ENCODE measurements at regions not wholly inside any gene's neighbourhood (a gene's known extent, or its start where the extent isn't known, plus 50 kb on each side); places are given as distances from the start of the nearest gene placed in this dataset.

- in situ Hi-C loops (cut with HindIII; ENCODE audit: low pct_unique_long_range_greater_than_20kb, low sequenced_read_pairs), result no loop called here
- ChIA-PET CTCF (no interaction called here), POLR2A (no interaction called here)
- TF ChIP-seq POLR2AphosphoS5 (IDR thresholded peaks at IDR 0.05; ENCODE audit: low read depth, low read length), result no peak
- TF ChIP-seq CTCF (IDR thresholded peaks at IDR 0.05), result no peak
- no peak for TF ChIP-seq SIN3A (IDR thresholded peaks at IDR 0.05; ENCODE audit: borderline replicate concordance, insufficient read depth, low read depth, low read length)
- TF ChIP-seq TCF7L2 (IDR thresholded peaks at IDR 0.05; ENCODE audit: low read depth, low read length), result no peak
- TF ChIP-seq REST (IDR thresholded peaks at IDR 0.05; ENCODE audit: insufficient read depth in 1 of 2, low read depth in 2 of 2, low read length in 1 of 2), result no peak
- no TSS peak for BruUV-seq (replicated peaks)
- no peak for ATAC-seq
- no peaks in the 10 kb centered on the region for H3K36me3 ChIP-seq (ENCODE audit: control insufficient read depth, insufficient read depth, low read length)
- no peaks in the 10 kb centered on the region for H3K9me3 ChIP-seq (ENCODE audit: control insufficient read depth, insufficient read depth, low read depth, low read length)
- intact Hi-C loops (cut with micrococcal nuclease; ENCODE audit: unreplicated experiment), result no loop called here
- no peak overlapping the region for H3K27ac ChIP-seq (ENCODE audit: low read length)
- no peak overlapping the region for H3K4me3 ChIP-seq (ENCODE audit: low read depth in 2 of 2, low read length in 2 of 2)
- DNase-seq (ENCODE audit: low read depth, low spot score), result no peak
- no peaks in the 10 kb centered on the region for H3K27me3 ChIP-seq (ENCODE audit: control insufficient read depth, insufficient read depth, low read length)
- no peaks in the 10 kb centered on the region for H3K4me1 ChIP-seq (ENCODE audit: control insufficient read depth, insufficient read depth, low read length)
These were observed 245.4 kb downstream of the NAF1 start for GRCh38 chr4:162921178-162921785.

GRCh38 chr4:162920649-162921048 is 246.0 kb downstream of the NAF1 start:
- no peak for TF ChIP-seq SIN3A (IDR thresholded peaks at IDR 0.05; ENCODE audit: borderline replicate concordance, insufficient read depth, low read depth, low read length)
- TF ChIP-seq POLR2AphosphoS5 (IDR thresholded peaks at IDR 0.05; ENCODE audit: low read depth, low read length), result no peak
- TF ChIP-seq REST (IDR thresholded peaks at IDR 0.05; ENCODE audit: insufficient read depth in 1 of 2, low read depth in 2 of 2, low read length in 1 of 2), result no peak
- TF ChIP-seq CTCF (IDR thresholded peaks at IDR 0.05), result no peak
- TF ChIP-seq TCF7L2 (IDR thresholded peaks at IDR 0.05; ENCODE audit: low read depth, low read length), result no peak
- no peaks in the 10 kb centered on the region for H3K4me1 ChIP-seq (ENCODE audit: control insufficient read depth, insufficient read depth, low read length)
- H3K36me3 ChIP-seq (ENCODE audit: control insufficient read depth, insufficient read depth, low read length), result no peaks in the 10 kb centered on the region
- POLR2A ChIA-PET, result no interaction called here
- intact Hi-C loops (cut with micrococcal nuclease; ENCODE audit: unreplicated experiment) (no loop called here), in situ Hi-C loops (cut with HindIII; ENCODE audit: low pct_unique_long_range_greater_than_20kb, low sequenced_read_pairs) (no loop called here)
- CTCF ChIA-PET, result no interaction called here
- DNase-seq (ENCODE audit: low read depth, low spot score) (no peak), ATAC-seq (no peak)
- no peak overlapping the region for H3K4me3 ChIP-seq (ENCODE audit: low read depth in 2 of 2, low read length in 2 of 2)
- BruUV-seq (replicated peaks), result no TSS peak
- no peaks in the 10 kb centered on the region for H3K9me3 ChIP-seq (ENCODE audit: control insufficient read depth, insufficient read depth, low read depth, low read length)
- no peaks in the 10 kb centered on the region for H3K27me3 ChIP-seq (ENCODE audit: control insufficient read depth, insufficient read depth, low read length)
- H3K27ac ChIP-seq (ENCODE audit: low read length), result no peak overlapping the region

All from Panc1 (cell line).